ENCODE measurements at regions not wholly inside any gene's neighbourhood (a gene's known extent, or its start where the extent isn't known, plus 50 kb on each side); places are given as distances from the start of the nearest gene placed in this dataset.

GRCh38 chr20:47428851-47429336, 72.4 kb upstream of the ZMYND8 start:
- H3K27me3 ChIP-seq (replicated peaks; ENCODE audit: insufficient read depth, low read length), result no peaks in the 10 kb centered on the region
- H3F3A ChIP-seq (ENCODE audit: insufficient read depth, low read length), result no peaks in the 10 kb centered on the region
- no peak overlapping the region for H3K27ac ChIP-seq (ENCODE audit: low read length)
- no peaks in the 10 kb centered on the region for H4K20me1 ChIP-seq (ENCODE audit: insufficient read depth, low read length)
- H3K79me2 ChIP-seq (ENCODE audit: low read length), result no peaks in the 10 kb centered on the region
- no peaks in the 10 kb centered on the region for H3K9me2 ChIP-seq (replicated peaks; ENCODE audit: insufficient read depth, low read length)
- DNase-seq, result no peak
- H3K4me1 ChIP-seq (ENCODE audit: low read length), result no peaks in the 10 kb centered on the region
- H3K4me2 ChIP-seq (ENCODE audit: low read depth, low read length), result no peak overlapping the region
- H3K36me3 ChIP-seq (replicated peaks; ENCODE audit: insufficient read depth, low read length), result no peaks in the 10 kb centered on the region
- no peak overlapping the region for H3K9ac ChIP-seq (ENCODE audit: low read length)
- no peak overlapping the region for H3K4me3 ChIP-seq (ENCODE audit: low read length)
- H2AFZ ChIP-seq (ENCODE audit: low read length), result no peak overlapping the region
- no peak for TF ChIP-seq EZH2 (optimal IDR thresholded peaks at IDR 0.05; ENCODE audit: low read depth, low read length)
- no peak for TF ChIP-seq CTCF (IDR thresholded peaks at IDR 0.05; ENCODE audit: low read length)
- no peak for TF ChIP-seq EZH2phosphoT487 (IDR thresholded peaks at IDR 0.05; ENCODE audit: low read length)
- H3K9me3 ChIP-seq (replicated peaks; ENCODE audit: insufficient read depth, low read length), result no peaks in the 10 kb centered on the region

DNA sequence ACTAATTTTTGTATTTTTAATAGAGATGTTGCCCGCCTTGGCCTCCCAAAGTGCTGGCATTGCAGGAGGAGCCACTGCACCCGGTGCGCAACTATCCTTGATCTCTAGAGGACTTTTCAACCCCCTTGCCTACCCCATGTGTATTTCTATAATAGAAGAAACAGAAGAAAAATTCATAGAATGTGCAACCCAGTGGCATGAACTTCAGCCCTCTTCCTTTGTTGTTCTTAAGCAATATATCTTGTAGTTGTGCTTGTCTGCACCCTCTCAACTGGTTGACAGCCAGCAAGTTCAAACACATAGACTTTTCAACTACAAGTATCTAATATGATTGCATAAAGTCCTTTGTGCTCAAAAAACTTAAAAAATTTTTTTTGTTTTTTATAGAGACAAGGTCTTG, 72.3 kb upstream of the NCOA3 start:
- Histone ChIP-seq H4K20me1 (ENCODE audit: insufficient read depth, low read length) (no peaks in the 10 kb centered on the region), H3F3A (ENCODE audit: insufficient read depth, low read length) (no peaks in the 10 kb centered on the region), H2AFZ (ENCODE audit: low read length) (no peak overlapping the region), H3K36me3 (replicated peaks; ENCODE audit: insufficient read depth, low read length) (no peaks in the 10 kb centered on the region), H3K9me3 (replicated peaks; ENCODE audit: insufficient read depth, low read length) (no peaks in the 10 kb centered on the region), H3K4me2 (ENCODE audit: low read depth, low read length) (no peak overlapping the region), H3K27me3 (replicated peaks; ENCODE audit: insufficient read depth, low read length) (no peaks in the 10 kb centered on the region), H3K9ac (ENCODE audit: low read length) (no peak overlapping the region), H3K4me1 (ENCODE audit: low read length) (no peaks in the 10 kb centered on the region), H3K9me2 (replicated peaks; ENCODE audit: insufficient read depth, low read length) (no peaks in the 10 kb centered on the region), H3K79me2 (ENCODE audit: low read length) (no peaks in the 10 kb centered on the region), H3K4me3 (ENCODE audit: low read length) (no peak overlapping the region), H3K27ac (ENCODE audit: low read length) (no peak overlapping the region)
- no peak for DNase-seq
- TF ChIP-seq CTCF (IDR thresholded peaks at IDR 0.05; ENCODE audit: low read length) (no peak), EZH2phosphoT487 (IDR thresholded peaks at IDR 0.05; ENCODE audit: low read length) (no peak), EZH2 (optimal IDR thresholded peaks at IDR 0.05; ENCODE audit: low read depth, low read length) (no peak)

GRCh38 chr20:47430862-47431588, 70.7 kb upstream of the NCOA3 start:
- Histone ChIP-seq H3K4me1 (ENCODE audit: low read length) (no peaks in the 10 kb centered on the region), H3K27me3 (replicated peaks; ENCODE audit: insufficient read depth, low read length) (no peaks in the 10 kb centered on the region), H3K79me2 (ENCODE audit: low read length) (no peaks in the 10 kb centered on the region), H3F3A (ENCODE audit: insufficient read depth, low read length) (no peaks in the 10 kb centered on the region), H4K20me1 (ENCODE audit: insufficient read depth, low read length) (no peaks in the 10 kb centered on the region), H3K9me2 (replicated peaks; ENCODE audit: insufficient read depth, low read length) (no peaks in the 10 kb centered on the region), H3K27ac (ENCODE audit: low read length) (no peak overlapping the region), H2AFZ (ENCODE audit: low read length) (no peak overlapping the region), H3K4me2 (ENCODE audit: low read depth, low read length) (no peak overlapping the region), H3K9ac (ENCODE audit: low read length) (no peak overlapping the region), H3K9me3 (replicated peaks; ENCODE audit: insufficient read depth, low read length) (no peaks in the 10 kb centered on the region), H3K36me3 (replicated peaks; ENCODE audit: insufficient read depth, low read length) (no peaks in the 10 kb centered on the region), H3K4me3 (ENCODE audit: low read length) (no peak overlapping the region)
- TF ChIP-seq CTCF (IDR thresholded peaks at IDR 0.05; ENCODE audit: low read length), result no peak
- DNase-seq, result no peak
